ENCODE measurements at regions not wholly inside any gene's neighbourhood (a gene's known extent, or its start where the extent isn't known, plus 50 kb on each side); places are given as distances from the start of the nearest gene placed in this dataset.

- TF ChIP-seq RBFOX2 (IDR thresholded peaks at IDR 0.05; ENCODE audit: low read depth, low read length) (no peak), STAT5B (CRISPR knock-in tag; IDR thresholded peaks at IDR 0.05) (no peak), THAP7 (CRISPR knock-in tag; IDR thresholded peaks at IDR 0.05) (no peak)
Observed at GRCh38 chr18:42360716-42361115, 405.7 kb downstream of the PIK3C3 start (continued).

- H4K20me1 ChIP-seq (replicated peaks; ENCODE audit: control insufficient read depth, insufficient read depth, low read length) = no peaks in the 10 kb centered on the region
- no peak overlapping the region for H2AFZ ChIP-seq (ENCODE audit: low read depth, low read length)
- no peaks in the 10 kb centered on the region for H3K9me1 ChIP-seq (ENCODE audit: control insufficient read depth, insufficient read depth, low read length)
- FAIRE-seq (no peak), ATAC-seq (no peak), DNase-seq (ENCODE audit: extremely low read depth in 1 of 4, low spot score in 3 of 4) (no peak)
- intact Hi-C loops (cut with micrococcal nuclease) = no loop called here
- no peaks in the 10 kb centered on the region for H3K9me3 ChIP-seq (replicated peaks; ENCODE audit: control insufficient read depth, insufficient read depth, low read depth, low read length)
- in situ Hi-C loops (cut with MboI) = no loop called here
- TF ChIP-seq POLR3A (IDR thresholded peaks at IDR 0.05; ENCODE audit: borderline replicate concordance, extremely low read depth, insufficient read depth, insufficient read length) (no peak), KAT7 (CRISPR knock-in tag; IDR thresholded peaks at IDR 0.05; ENCODE audit: borderline replicate concordance) (no peak), POLR2H (tag; IDR thresholded peaks at IDR 0.05; ENCODE audit: low read depth) (no peak), SREBF2 (CRISPR knock-in tag; IDR thresholded peaks at IDR 0.05) (no peak), XRCC5 (IDR thresholded peaks at IDR 0.05; ENCODE audit: low read depth, low read length) (no peak), ASH1L (IDR thresholded peaks at IDR 0.05; ENCODE audit: borderline replicate concordance, low read depth, partially characterized antibody) (no peak)
- no peak overlapping the region for H3K27ac ChIP-seq (ENCODE audit: extremely low read depth, low read depth, low read length)
- H3K79me2 ChIP-seq (ENCODE audit: control insufficient read depth, insufficient read depth, low read length) = no peaks in the 10 kb centered on the region
- no peak overlapping the region for H3K4me2 ChIP-seq (ENCODE audit: insufficient read depth, low read length)
- POLR2A ChIA-PET = no interaction called here
- CTCF ChIA-PET (ENCODE audit: low intra/inter-chr PET ratio) = no interaction called here
- H3K9ac ChIP-seq (ENCODE audit: insufficient read depth in 1 of 2, low read depth in 2 of 2, low read length in 2 of 2) = no peak overlapping the region
- H3K4me1 ChIP-seq (replicated peaks in 1 of 2; ENCODE audit: control insufficient read depth in 2 of 2, insufficient read depth in 2 of 2, low read length in 2 of 2) = no peaks in the 10 kb centered on the region
- H3K36me3 ChIP-seq (ENCODE audit: control insufficient read depth, insufficient read depth, low read length) = no peaks in the 10 kb centered on the region
- H3K4me3 ChIP-seq = no peak overlapping the region
- BruUV-seq (replicated peaks) = no TSS peak
- 0% methylated on average over 2 of the region's 2 CpGs for WGBS (ENCODE audit: insufficient coverage, low coverage, missing lambda C conversion rate)
- no peaks in the 10 kb centered on the region for H3K27me3 ChIP-seq (ENCODE audit: control insufficient read depth in 2 of 2, insufficient read depth in 2 of 2, low read length in 2 of 2)
Observed at GRCh38 chr18:42363446-42364441, 408.7 kb downstream of the PIK3C3 start.
